Right renal pelvis (tissue), 4 donors: ENCODE measurements at regions not wholly inside any gene's neighbourhood (a gene's known extent, or its start where the extent isn't known, plus 50 kb on each side); places are given as distances from the start of the nearest gene placed in this dataset.

ENCODE experiments used
- DNase-seq, 4 donors: peaks; one replicate each; pipeline ENCODE4 v3.0.0-alpha.2; 2013; ENCODE audit warnings: low read depth in 4 of 4, low spot score in 3 of 4, missing footprints in 1 of 4

DNA sequence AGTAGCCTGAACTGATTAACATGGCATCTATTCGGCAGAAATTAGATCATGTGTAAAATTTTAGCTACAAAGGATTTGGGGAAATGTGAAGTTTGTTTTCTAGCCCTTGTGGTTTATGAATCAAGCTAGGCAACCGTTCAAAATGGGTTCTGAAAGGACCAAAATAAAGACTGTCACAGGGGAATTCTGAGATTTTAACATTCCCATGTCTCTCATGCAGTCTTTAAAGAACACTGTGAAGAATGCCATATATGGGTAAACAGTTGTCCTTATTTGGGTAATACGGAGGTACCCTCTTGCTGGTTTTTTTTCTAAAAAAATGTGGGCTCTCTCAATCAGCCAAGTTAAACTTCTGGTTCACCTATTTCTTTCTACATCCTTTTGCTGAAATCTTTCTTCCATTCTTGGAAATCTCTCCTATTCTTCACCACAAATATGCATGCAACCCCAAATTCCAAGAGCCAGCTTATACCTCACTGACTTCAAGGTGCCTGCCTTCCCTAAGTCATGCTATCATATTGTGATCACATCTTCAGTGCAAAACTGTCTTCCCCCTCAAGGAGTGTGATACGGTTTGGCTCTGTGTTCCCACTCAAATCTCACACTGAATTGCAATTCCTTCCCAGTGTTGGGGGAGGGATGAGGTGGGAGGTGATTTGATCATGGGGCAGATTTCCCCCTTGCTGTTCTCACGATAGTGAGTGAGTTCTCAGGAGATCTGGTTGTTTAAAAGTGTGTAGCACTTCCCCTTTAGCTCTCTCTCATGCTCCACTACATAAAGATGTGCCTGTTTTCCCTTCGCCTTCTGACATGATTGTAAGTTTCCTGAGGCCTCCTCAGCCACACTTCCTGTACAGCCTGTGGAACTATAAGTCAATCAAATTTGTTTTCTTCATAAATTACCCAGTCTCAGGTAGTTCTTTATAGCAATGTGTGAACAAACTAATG is 308.7 kb downstream of the TTLL7 start:
- DNase-seq: no peak

DNA sequence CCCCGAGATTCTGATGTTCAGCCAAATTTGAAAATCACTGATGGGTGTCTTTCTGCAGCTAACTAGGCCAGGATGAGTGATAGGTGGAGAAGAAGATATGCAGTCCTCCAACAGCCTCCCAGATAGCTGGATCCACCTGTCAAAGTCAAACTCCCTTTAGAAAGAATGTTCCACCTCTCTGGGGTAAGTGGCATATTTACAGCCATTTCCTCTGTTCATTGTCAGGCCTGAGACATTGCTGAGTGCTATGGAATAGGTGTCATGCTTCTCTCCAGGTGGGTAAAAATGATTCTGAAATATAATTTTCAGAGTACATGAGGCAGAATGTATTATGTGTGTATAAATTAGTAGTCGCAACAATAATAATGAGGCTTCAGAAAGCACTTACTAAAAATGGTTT is 316.8 kb downstream of the TTLL7 start:
- no peak for DNase-seq

DNA sequence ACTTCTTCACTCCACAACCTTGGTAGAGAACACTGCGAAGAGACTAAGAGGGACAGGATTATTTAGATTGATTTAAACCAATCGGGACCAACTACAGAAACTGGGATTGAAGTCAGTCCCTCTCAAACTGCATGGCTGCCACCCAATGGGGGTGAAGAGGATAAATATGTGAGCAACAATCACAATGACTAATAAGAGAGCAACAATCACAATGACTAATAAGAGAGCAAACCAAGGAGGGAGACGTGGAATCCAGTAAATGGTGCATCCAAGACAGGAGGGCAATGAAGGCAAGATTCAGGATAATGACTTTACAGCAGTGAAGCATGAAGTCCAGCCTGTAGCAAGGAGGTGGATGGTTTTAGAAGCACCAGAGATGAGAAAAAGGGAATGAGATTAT is 322.8 kb downstream of the TTLL7 start:
- no peak for DNase-seq

DNA sequence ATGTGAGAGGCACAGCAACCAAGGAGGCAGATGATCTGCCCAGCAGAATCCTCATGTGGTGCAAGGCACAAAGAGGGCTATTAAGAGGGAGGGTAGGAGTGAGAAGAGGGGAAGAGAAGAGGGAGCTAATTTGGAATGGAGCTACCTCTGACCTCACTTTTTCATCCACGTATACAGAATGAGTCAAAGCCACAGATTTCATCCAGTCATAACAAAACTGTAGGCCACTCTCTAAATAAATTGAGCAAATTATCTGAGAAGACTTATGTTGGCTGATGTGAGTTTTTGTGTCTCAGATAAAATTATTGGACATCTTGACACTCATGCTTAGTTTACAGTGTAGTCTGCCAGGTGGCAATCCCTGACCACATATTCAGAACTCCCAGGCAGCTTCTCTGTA is 325.6 kb downstream of the TTLL7 start:
- no peak for DNase-seq

DNA sequence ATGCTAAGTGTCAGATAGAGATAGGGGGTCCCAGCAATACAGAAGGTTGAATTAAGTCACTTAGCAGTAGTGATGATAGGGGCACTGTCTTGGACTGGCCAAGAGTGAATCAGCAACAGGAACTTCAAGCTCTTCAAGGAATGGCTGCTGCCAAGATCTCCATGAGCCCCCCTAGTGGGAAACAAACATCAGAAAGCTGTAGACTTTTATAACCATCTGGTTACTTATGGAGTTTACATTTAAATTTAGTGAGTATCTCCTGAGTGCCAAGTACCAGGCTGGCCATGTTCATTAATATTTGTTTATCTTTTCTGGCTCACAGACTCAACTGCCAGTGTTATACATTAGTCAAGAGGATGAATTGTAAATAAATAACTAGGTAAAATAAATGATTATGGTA is 327.3 kb downstream of the TTLL7 start:
- DNase-seq: no peak

DNA sequence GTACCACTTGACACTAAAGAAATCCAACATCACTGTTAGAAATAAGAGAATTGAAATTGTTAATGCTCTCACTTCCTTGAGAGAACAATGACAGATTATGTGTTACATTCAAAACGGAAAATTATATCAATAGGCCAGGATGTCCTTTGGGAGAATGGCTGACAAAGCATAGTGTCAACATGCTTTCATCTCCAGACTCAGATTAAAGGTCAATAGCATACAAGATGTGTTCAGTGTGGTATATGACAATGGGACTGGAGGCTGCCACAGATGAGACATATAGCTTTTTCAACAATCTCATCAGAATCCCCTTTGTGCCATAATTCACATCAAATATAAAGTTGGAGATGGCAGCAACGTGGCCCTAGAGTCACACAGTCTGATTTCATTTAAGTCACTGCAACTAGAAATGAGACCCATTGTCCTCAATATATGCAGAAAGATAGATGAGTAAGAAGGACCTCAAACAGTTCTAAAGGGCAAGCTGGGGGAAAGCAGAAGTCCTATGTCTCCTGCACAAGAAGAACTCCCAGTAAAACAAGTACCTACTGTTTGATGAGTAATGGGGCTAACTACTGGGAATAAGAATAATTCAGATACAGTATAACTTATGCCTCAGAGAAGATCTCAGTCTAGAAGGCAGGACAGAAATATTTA is 327.9 kb downstream of the TTLL7 start:
- DNase-seq: no peak

DNA sequence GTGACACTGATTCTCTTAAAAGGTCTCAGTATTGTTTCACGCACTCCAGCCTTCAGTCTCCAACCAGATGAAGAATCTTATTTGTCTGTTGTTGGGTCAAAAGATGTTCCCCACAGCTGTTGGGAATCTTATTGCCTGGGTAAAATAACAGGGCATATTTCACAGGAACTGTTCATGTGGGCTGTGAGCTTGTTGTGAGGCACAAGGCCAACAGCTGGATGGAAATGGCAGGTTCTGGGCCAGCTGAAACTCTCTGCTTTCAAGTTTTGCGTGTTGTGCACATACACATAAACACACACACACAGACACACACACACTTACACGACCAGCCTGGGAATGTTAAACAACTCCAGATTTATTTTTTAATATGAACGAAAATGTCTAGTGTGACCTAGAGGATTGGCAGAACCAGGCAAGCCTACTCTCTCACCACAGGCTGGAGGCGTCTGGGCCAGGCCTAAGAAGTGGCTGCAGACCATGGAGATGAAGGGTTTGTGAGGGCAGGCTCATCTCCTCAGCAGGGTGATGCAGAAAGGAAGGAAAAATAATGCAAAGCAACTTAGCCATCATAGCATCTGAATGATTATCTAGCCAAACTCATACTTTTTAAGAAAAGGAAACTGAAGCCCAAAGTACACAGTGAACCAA is 357.0 kb downstream of the TTLL7 start:
- no peak for DNase-seq

DNA sequence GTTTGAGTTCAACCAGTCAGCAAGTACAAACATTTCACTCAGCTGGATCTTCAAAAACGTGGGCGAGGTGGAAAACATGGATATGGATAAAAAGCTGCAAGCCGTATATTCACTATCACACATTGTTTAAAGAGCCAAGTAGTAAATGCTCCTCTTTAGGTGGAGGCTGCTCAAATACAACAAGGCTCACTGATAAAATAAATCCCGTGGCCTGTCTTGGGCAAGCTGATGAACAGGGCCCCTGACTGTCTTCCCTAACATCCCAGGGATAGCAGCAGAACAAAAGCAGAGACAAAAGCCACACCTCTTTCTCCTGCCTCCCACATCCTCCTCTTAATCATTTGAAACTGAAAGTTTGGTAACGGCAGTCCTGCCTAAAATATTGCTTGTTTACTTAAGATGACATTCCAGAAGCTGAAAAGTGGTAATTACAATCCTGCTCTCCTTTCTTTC is 357.7 kb downstream of the TTLL7 start:
- no peak for DNase-seq

DNA sequence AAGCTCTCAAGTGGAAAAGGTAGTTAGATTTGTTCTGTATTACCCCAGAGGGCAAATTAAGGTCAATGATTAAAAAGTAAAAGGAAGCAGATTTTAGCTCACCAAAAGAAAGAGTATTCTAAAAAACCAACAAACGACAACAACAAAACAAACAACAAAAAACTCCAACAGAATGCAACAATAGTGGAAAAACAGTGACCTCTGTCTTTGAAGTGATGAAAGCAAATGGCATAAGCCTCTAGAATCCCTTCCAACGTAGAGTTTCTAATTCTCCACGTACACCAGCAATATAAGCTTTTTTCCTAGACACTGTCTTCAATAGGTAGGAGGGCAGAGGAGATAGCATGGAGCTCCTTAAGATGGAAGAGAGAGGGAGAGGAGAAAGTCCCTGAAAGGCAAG is 359.1 kb downstream of the TTLL7 start:
- no peak for DNase-seq

DNA sequence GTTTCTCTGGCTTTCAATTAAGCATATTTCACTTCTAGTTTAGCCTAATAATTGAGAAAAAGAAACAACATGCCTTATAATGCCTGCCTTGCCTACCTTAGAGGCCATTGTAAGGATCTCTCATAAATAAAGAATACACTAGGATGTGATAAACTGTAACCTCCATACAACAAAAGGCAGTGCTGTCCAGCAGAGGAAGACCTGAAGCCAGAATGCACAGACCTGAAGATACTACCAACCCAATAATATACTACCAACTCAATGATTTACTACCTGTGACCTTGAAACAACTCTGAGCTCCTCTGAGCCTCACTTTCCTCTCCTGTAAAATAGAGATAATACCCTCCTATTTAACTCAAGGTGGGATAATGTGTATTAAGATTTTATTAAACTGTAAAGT is 361.3 kb downstream of the TTLL7 start:
- no peak for DNase-seq

DNA sequence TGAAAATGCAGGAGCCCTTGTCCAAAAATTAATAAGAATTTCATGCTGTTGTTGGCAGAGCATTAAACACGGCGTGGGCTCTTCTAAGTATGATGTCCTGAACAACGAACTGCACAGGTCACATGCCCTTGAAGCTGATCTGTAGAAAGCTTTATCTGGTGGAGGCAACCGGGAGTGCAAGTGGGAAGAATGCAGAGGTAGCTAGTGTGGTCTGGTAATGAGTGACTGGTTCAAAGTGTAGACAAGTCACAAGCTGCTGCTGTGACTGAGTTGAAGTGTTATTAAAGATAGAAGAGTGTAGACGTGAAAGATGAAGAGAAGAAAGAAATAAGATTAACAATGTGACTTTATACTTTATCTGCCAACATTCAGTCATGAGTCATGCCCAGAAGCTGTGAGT is 361.9 kb downstream of the TTLL7 start:
- no peak for DNase-seq

DNA sequence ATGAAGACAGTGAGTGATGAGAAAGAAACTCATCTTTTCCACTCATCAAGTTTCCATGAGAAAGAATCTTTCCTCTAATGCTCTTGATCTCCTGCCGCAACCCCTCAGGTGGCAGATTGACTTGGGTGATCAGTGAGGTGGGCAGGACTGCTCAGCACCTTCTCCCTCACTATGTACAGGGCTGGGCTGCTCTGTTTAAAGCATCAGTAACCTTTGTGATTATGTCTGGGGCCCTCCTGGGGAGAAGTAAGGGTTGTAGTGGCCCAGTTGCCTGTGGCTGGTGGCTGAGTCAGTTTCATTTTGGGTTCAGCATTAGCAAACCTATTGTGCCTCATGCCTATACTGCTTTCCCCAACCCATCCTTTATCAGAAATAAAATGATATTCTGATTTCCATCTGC is 366.0 kb downstream of the TTLL7 start:
- DNase-seq: no peak

DNA sequence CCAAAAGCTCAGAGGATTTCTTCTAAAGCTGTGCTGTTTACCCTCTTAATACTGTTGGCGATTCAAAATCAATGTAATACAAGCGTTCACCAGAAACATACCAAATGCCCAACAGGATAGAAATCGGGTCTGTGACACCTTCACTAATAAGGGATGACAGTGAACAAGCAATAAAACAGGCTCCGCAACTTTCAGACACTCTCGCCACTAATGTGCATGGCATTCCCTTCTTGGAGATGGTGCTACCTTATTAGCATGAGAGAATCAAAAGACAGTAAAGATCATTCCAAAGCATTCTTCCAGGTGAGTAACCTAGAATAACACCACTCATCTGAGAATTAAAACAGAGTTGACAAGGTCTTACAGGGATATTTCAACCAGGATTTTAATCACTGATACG is 367.1 kb downstream of the TTLL7 start:
- no peak for DNase-seq

DNA sequence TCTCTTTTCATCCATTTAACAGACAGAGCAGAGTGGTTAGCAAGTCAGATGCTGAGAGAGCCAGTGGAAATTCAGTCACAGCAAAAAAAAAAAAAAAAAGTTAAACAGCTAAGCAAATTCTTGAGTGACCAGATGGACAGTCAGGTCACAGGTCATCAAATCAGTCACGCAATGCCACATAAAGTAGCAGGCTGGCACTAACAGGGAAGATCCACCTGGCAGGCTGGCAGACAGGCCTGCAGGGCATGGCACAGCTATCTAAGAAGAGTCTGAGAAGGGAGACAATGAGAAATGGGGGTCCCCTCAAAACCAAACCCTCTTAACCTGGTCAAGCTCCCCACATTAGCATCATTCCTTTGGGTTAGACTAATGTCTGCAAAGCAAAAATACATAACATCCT is 371.9 kb downstream of the TTLL7 start:
- no peak for DNase-seq

DNA sequence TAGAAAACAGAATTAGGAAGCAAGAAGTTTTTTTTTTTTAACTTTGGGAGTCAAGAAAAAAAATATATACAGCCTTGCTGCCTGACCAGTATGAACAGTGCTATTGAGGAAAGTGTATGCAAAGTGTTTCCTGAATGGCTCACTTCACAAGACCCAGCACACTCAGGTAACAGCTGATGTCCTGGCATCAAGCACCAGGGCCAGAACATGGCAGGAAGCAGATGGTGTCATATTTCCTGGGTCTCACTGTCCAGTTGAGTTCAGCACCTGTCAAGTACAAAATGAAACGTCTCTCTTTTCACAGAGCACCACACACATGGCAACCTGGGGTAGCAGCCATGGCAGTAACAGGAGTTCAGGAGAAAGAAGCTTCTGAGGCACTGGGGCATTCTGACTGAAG is 372.3 kb downstream of the TTLL7 start:
- DNase-seq: no peak

DNA sequence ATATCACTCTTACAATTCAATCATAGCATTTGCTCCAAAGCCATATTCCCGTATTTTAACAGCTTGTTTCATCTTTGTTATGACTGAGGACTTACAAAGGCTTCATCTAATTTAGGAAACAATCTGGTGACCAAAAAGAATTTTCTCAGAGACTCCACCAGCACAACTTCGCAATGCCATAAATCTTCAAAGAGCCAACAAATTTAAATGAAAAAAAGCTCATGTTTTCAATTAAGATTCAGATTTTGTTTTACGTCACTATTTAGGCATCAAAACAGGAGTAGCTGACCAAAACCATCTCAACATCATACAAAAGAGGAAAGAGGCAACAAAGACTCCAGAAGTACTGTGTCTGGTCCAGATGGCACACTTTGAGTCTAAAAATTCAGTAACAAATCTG is 373.3 kb downstream of the TTLL7 start:
- no peak for DNase-seq

DNA sequence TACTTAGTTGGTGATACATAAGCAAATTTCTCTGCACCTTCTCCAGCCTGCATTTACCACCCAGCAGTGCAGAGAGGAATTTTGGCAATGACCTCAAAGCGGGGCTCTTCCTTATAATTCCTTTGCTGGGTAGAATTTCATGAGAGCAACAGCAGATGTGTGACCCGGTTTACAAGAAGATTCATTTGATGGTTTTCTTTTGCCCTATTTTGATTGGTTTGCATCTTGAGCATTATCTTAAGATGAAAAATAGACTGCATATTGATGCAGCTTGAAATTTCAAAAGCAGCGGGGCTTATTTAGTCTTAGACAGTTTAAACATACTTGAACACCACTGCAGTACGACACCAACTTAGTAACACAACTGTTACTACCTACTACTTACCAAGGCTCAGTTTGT is 378.9 kb downstream of the TTLL7 start:
- DNase-seq: no peak

DNA sequence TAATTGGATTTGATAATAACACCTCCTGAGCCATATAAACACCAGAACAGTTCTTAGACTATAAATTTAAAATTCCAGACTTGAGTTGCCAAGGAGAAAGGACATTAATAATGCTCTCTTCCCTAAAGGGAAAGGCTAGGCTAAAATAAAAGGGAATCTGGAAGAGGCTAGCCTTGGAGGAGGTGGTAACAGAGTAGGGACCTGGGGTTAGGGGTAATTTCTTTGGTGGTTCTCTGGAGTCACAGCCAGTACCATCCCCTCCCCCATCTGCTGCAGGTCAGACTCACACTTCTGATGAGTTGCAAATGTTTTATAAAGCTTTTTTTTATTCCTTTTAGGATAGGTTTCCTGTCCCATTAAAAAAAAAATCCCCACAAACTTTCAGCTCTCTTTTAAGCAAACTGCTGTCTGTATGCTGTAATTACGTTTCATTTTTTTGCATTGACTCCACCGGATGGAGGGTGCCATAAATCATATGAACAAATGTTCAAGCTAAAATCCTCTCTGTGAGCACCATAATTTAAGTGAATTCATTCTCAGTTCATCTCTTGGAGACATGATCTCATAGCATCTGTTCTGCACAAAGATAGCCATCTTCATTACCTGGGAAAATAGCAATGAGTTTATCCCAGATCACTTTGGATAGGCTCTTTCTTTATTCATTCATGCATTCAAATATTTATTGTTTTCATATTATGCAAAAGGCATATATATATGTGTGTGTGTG is 379.6 kb downstream of the TTLL7 start:
- DNase-seq: no peak

DNA sequence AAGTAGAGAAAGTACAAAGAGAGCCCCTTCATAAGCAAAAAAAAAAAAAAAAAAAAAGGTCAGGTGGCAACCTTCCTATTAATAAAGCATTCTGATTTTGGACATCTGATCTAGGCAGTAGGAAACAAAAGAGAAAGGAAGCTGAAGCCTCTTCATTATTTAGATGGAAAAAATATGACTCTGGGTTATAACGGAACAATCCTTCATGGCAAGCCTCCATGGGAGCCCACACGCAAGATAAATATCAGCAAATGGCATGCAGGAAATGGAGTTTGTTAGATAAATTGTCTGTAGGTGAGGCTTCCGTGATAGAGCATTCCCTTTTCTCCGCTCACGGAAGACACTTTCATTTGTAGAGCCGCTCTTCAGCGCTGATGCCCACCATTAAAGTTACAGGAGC is 381.0 kb downstream of the TTLL7 start:
- no peak for DNase-seq

DNA sequence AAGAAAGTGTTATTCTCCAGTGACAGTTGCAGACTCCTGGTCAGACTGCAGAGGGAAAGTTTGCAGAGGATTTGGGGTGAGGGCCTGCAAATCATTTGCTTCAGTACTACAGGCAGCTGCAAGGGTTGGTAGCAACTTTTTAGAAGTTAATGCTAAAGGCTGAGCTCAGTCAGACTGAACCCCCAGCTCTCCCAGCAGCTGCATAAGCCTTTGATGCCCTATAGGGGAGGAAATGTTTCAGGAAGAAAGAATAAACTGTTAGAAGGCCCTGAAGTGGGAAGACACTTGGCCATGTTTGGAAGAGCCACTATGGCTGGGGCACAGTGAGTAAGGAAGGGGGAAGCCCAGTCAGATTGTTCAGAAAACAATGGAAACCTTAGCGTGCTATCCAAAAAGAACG is 383.6 kb downstream of the TTLL7 start:
- DNase-seq: no peak

DNA sequence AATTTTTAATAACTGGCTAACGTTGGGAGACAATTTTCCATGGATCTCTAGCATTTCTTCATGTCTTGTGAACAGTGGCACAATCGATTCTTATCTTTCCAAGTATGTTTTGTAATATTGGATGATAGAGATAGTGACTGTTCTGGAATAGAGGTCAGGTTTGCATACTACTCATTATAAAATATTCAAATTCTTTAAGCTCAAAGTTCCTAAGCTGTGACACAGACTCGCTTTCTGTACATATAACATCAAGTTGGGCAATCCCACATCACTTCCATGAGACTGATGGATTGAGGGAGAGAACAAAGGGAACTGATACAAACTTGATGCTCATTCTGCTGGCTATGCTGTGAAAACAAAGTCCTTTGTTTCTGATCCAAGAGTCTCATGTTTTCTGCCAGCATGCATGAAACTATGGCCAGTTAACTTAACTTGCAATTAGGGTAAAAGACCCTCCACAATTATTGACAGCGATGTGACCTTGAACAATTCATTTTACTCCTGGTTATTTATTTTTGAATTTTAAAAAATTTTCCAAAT is 392.4 kb downstream of the TTLL7 start:
- DNase-seq: no peak
